Activated CD4-positive, alpha-beta memory T cell treated with anti-CD3 and anti-CD28 coated beads for 36 hours (primary cell): ENCODE measurements at regions not wholly inside any gene's neighbourhood (a gene's known extent, or its start where the extent isn't known, plus 50 kb on each side); places are given as distances from the start of the nearest gene placed in this dataset.

Experiments used
- CTCF ChIA-PET: fragments of 350-600 bp; sonication (Branson Sonifier 250); formaldehyde crosslinking; loops from one replicate; lab custom pipeline; 2021; ENCODE audit warnings: antibody characterized with exemption, inconsistent platforms; lab: Charles Lee
- POLR2A ChIA-PET: fragments of 350-600 bp; sonication (Branson Sonifier 250); formaldehyde crosslinking; loops from one replicate; lab custom pipeline; 2021; ENCODE audit warnings: antibody characterized with exemption; lab: Charles Lee
- DNase-seq: peaks from one replicate; pipeline ENCODE4 v3.0.0-alpha.2; 2020
- H3K27ac Mint-ChIP-seq: one replicate; pipeline ENCODE4 v1.8.0; 2021; ENCODE audit warnings: mixed read lengths
- H3K27me3 Mint-ChIP-seq: one replicate; pipeline ENCODE4 v1.8.0; 2021; ENCODE audit warnings: mixed read lengths
- H3K36me3 Mint-ChIP-seq: one replicate; pipeline ENCODE4 v1.8.0; 2021; ENCODE audit warnings: mixed read lengths
- H3K4me1 Mint-ChIP-seq: one replicate; pipeline ENCODE4 v1.8.0; 2021; ENCODE audit warnings: low read depth, mixed read lengths
- H3K4me3 Mint-ChIP-seq: one replicate; pipeline ENCODE4 v1.8.0; 2021; ENCODE audit warnings: mild to moderate bottlenecking, mixed read lengths
- H3K9me3 Mint-ChIP-seq: one replicate; pipeline ENCODE4 v1.8.0; 2021; ENCODE audit warnings: mixed read lengths
- intact Hi-C: fragments of 100-400 bp; cut with micrococcal nuclease; formaldehyde crosslinking; loops from one replicate; pipeline ENCODE4 v1.15.1; 2023

- ChIA-PET POLR2A (no interaction called here), CTCF (interaction anchor here (1.7 to 2.0 kb wide), 2 partner anchors 9 to 13 kb away, joined by 8 to 9 read pairs; no protein-coding TSS in a partner anchor)
- intact Hi-C loops: loop anchor here (1.0 kb wide), 2 partner anchors 87 to 143 kb away; partner anchors contain the start of gene CACUL1
- Mint-ChIP-seq H3K9me3 (no peaks in the 10 kb centered on the region), H3K27ac (no peak overlapping the region), H3K27me3 (no peaks in the 10 kb centered on the region), H3K36me3 (no peaks in the 10 kb centered on the region), H3K4me1 (peaks cover 13% of the 10 kb centered on the region), H3K4me3 (no peak overlapping the region)
- DNase-seq: no peak
Measured at GRCh38 chr10:118840776-118841468, 86.2 kb upstream of the CACUL1 start.

- no peaks in the 10 kb centered on the region for H3K36me3 Mint-ChIP-seq
- peaks cover 13% of the 10 kb centered on the region for H3K4me1 Mint-ChIP-seq
- no peaks in the 10 kb centered on the region for H3K9me3 Mint-ChIP-seq
- no peak for DNase-seq
- ChIA-PET CTCF (interaction anchor here (0.6 to 1.7 kb wide), 2 partner anchors 14 to 274 kb away, joined by 3 to 8 read pairs; no protein-coding TSS in a partner anchor), POLR2A (interaction anchor here (0.8 kb wide), 1 partner anchor 67 kb away, joined by 3 read pairs; no protein-coding TSS in a partner anchor)
- H3K4me3 Mint-ChIP-seq: no peak overlapping the region
- intact Hi-C loops: no loop called here
- H3K27me3 Mint-ChIP-seq: no peaks in the 10 kb centered on the region
- no peak overlapping the region for H3K27ac Mint-ChIP-seq
Measured at GRCh38 chr10:118841881-118842605, 87.3 kb upstream of the CACUL1 start.

DNA sequence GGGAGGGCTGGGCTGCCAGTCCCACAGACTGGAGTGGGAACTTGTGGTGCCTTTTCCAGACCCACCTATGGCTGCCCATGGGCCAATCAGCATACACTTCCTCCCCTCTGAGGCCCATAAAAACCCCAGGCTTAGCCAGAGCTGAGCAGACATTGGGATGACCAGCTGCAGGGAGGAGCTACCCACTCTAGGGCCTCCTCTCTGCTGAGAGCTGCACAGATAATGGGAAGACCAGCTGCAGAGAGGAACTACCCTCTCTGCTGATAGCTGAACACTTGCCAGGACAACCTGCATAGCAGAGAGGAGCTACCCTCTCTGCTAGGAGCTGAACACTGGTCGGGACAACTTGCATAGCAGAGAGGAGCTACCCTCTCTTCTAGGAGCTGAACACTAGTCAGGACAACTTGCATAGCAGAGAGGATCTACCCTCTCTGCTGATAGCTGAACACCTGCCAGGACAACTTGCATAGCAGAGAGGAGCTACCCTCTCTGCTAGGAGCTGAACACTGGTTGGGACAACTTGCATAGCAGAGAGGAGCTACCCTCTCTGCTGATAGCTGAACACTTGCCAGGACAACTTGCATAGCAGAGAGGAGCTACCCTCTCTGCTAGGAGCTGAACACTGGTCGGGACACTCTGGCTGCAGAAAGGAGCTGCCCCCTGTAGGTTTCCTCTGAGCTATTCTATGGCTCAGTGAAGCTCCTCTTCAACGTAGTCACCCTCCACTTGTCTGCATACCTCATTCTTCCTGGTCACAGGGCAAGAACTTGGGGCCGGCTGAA lies 88.3 kb upstream of the CACUL1 start:
- CTCF ChIA-PET: no interaction called here
- H3K9me3 Mint-ChIP-seq: no peaks in the 10 kb centered on the region
- intact Hi-C loops: no loop called here
- no peak overlapping the region for H3K4me3 Mint-ChIP-seq
- H3K4me1 Mint-ChIP-seq: peaks cover 13% of the 10 kb centered on the region
- H3K27ac Mint-ChIP-seq: no peak overlapping the region
- no peaks in the 10 kb centered on the region for H3K27me3 Mint-ChIP-seq
- POLR2A ChIA-PET: interaction anchor here (0.8 to 1.3 kb wide), 2 partner anchors 66 to 89 kb away, joined by 3 read pairs; no protein-coding TSS in a partner anchor
- no peak for DNase-seq
- H3K36me3 Mint-ChIP-seq: no peaks in the 10 kb centered on the region

DNA sequence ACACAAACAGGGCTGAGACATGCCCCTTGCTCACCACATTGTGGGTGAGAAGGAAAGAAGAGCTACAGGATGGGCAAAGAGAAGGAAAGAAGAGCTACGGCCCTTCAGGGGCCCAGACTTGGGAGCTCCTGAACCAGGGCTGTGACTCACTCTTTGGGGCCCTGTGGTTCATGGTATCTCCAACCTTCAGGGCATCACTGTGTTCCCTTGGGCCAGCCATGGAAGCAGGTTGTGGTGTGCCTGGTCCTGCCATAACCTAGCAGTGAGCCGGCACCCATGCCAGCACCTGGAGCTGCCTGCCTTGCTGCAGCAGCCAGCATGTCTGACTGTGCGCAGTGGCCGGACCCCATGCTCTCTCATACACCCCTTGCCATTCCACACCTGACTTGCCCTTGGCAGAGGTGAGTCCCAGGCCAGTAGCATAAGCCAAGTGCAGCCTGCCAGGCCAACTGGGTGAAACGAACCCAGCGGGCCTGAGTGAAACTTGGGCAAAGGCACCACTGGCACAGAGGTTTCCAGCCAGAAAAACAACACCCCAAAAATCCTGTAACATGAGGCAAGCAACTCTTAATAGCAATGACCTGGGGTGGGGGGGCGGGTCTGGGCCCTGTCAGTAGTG lies 89.0 kb upstream of the CACUL1 start:
- no peaks in the 10 kb centered on the region for H3K36me3 Mint-ChIP-seq

DNA sequence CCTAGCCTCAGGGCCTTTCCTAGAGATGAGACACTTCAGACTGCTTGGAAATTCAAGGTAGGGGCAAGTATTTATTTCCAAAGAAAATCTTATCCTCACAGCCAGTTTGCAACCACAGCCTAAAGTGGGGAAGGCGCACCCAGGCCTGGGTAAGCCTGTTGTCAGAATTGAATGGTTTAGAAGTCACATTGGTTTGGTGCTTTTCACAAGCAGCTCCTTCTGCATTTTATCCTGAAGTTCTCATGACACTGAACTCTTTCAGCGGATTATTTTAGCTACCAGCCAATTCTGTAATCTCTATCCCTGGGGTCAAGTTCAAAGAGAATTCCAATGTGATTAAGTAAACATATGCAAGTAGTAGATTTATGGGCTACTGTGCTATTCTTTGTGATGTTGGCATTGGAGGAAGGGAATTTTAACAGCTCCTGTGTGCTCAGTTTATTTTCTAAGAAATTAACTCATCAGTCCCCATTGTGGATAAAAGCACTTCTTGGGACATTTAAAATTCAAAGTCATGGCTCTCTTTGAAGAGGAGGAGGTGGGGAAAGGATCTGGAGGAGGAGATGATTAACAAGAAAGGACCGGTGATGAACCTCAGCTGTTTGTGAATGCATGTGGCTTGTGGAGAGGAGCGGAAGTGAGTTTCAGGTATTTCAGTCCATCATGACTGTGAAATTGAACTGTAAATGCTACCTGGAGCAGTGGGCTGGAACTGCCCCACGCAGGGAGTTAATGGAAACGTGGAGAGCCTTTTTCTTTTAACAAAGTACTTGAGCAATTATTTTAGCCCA lies 90.2 kb upstream of the CACUL1 start:
- peaks cover 9% of the 10 kb centered on the region for H3K4me1 Mint-ChIP-seq
- no peaks in the 10 kb centered on the region for H3K36me3 Mint-ChIP-seq
- H3K9me3 Mint-ChIP-seq: no peaks in the 10 kb centered on the region
- DNase-seq: no peak
- no peaks in the 10 kb centered on the region for H3K27me3 Mint-ChIP-seq
- intact Hi-C loops: no loop called here
- H3K4me3 Mint-ChIP-seq: no peak overlapping the region
- POLR2A ChIA-PET: no interaction called here
- CTCF ChIA-PET: no interaction called here
- no peak overlapping the region for H3K27ac Mint-ChIP-seq

More for the DNA sequence above, 89.0 kb upstream of the CACUL1 start:
- no peaks in the 10 kb centered on the region for H3K27me3 Mint-ChIP-seq
- DNase-seq: no peak
- ChIA-PET POLR2A (interaction anchor here (1.3 kb wide), 1 partner anchor 90 kb away, joined by 3 read pairs; no protein-coding TSS in a partner anchor), CTCF (no interaction called here)
- intact Hi-C loops: no loop called here
- H3K27ac Mint-ChIP-seq: no peak overlapping the region
- peaks cover 13% of the 10 kb centered on the region for H3K4me1 Mint-ChIP-seq
- no peak overlapping the region for H3K4me3 Mint-ChIP-seq
- H3K9me3 Mint-ChIP-seq: no peaks in the 10 kb centered on the region

- no peak overlapping the region for H3K27ac Mint-ChIP-seq
- no peak overlapping the region for H3K4me3 Mint-ChIP-seq
- intact Hi-C loops: no loop called here
- no peaks in the 10 kb centered on the region for H3K9me3 Mint-ChIP-seq
- H3K27me3 Mint-ChIP-seq: no peaks in the 10 kb centered on the region
- no peaks in the 10 kb centered on the region for H3K36me3 Mint-ChIP-seq
- no peak for DNase-seq
- POLR2A ChIA-PET: no interaction called here
- CTCF ChIA-PET: no interaction called here
- H3K4me1 Mint-ChIP-seq: peaks cover under 1% of the 10 kb centered on the region
Measured at GRCh38 chr10:118845776-118846175, 91.0 kb upstream of the CACUL1 start.

GRCh38 chr10:118850418-118851061 lies 95.8 kb upstream of the CACUL1 start:
- CTCF ChIA-PET: interaction anchor here (0.6 to 2.8 kb wide), 13 partner anchors 8 to 286 kb away, joined by 3 to 12 read pairs (median 4); no protein-coding TSS in a partner anchor
- intact Hi-C loops: loop anchor here (1.0 to 2.0 kb wide), 2 partner anchors 130 to 282 kb away; no protein-coding TSS in a partner anchor
- no peaks in the 10 kb centered on the region for H3K4me1 Mint-ChIP-seq

DNA sequence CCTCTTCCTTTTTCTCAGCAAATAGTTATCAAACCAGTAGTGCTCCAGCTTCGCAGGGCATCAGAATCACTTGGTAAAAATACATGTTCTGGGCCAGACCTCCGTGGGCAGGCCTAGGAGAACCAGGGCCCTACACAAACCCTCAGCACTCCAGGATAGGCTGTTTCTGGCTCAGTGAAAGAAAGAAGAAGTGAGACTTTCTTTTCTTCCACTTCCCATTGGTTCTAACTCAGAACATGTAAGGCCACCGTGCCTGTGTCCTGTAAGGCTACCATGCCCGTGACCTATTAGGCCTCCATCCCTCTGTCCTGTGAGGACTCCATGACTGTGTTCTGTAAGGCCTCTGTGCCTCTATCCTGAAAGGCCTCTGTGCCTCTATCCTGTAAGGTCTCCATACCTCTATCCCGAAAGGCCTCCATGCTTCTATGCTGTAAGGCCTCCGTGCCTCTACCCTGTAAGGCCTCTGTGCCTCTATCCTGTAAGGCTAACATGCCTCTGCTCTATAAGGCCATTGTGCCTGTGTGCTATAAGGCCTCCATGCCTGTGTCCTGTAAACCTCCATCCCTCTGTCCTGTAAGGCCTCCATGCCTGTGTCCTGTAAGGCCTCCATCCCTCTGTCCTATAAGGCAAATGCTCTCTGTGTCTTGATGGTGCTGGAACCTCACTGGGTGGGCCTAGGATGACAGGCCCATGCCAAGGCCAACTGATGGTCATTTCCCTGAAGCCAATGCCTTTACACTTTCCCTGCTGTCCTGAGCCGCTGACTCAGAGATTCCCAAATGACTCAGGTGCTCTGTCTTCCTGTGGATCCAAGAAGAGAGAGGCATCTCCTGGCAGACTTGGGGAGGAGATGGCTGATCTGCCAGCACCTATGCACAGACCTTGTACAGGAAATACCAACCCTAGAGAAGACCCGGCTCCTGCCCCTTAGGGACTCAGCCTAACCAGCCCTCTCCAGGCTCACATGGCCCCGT lies 96.6 kb upstream of the CACUL1 start:
- Mint-ChIP-seq H3K9me3 (no peaks in the 10 kb centered on the region), H3K27me3 (peaks cover 2% of the 10 kb centered on the region), H3K4me3 (no peak overlapping the region), H3K4me1 (no peaks in the 10 kb centered on the region), H3K27ac (no peak overlapping the region), H3K36me3 (no peaks in the 10 kb centered on the region)
- CTCF ChIA-PET: interaction anchor here (0.6 to 2.8 kb wide), 5 partner anchors 11 to 284 kb away, joined by 3 to 12 read pairs (median 7); no protein-coding TSS in a partner anchor
- intact Hi-C loops: loop anchor here (2.0 kb wide), 1 partner anchor 131 kb away; no protein-coding TSS in a partner anchor
- DNase-seq: no peak
- POLR2A ChIA-PET: no interaction called here

More at GRCh38 chr10:118850418-118851061, 95.8 kb upstream of the CACUL1 start:
- H3K4me3 Mint-ChIP-seq: no peak overlapping the region
- POLR2A ChIA-PET: no interaction called here
- peak; percentile 88 for DNase-seq
- no peaks in the 10 kb centered on the region for H3K36me3 Mint-ChIP-seq
- H3K27me3 Mint-ChIP-seq: peaks cover 2% of the 10 kb centered on the region
- H3K9me3 Mint-ChIP-seq: no peaks in the 10 kb centered on the region
- H3K27ac Mint-ChIP-seq: no peak overlapping the region

DNA sequence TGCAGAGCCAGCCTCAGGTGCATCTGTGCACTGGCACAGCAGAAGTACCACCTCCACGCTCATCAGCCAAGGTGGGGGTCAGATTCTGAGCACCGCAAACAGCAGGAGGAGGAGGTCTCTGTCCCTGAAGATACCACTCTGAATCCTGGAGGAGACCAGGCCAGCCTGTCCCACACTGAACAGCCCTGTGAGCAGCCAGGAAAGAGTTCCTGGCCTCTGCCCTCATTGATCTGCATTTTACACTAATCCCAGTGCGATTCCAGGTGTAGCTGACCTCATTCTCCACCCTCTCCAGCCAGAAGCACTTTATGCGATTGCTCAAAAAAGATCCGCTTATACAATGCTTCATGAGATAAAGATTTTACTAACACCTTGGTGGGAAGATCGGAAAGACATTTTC lies 99.1 kb upstream of the CACUL1 start:
- Mint-ChIP-seq H3K27ac (no peak overlapping the region), H3K4me1 (no peaks in the 10 kb centered on the region), H3K36me3 (no peaks in the 10 kb centered on the region), H3K9me3 (no peaks in the 10 kb centered on the region), H3K4me3 (no peak overlapping the region), H3K27me3 (peaks cover 2% of the 10 kb centered on the region)
- CTCF ChIA-PET: no interaction called here
- intact Hi-C loops: no loop called here
- POLR2A ChIA-PET: no interaction called here
- no peak for DNase-seq

DNA sequence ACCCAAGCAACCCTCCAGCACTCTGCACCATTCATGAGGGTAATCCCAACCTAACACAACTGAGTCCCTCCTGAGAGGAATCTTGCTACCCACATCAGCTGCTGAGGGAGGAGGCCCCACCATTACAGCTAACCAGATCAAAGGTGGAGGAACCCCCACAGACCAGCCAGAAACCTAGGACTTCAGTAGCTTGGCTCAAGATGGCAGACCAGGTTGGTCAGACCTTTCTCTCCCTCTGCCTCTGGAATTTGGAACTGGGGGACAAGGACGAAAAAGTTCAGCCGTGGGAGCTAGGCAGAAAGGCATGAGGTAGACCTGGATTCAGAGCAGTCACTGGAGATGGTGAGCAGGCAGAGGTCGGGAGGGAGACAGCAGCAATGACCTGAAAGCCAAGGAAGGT lies 101.3 kb upstream of the CACUL1 start:
- H3K4me3 Mint-ChIP-seq: no peak overlapping the region
- H3K4me1 Mint-ChIP-seq: no peaks in the 10 kb centered on the region
- H3K27ac Mint-ChIP-seq: no peak overlapping the region
- no peaks in the 10 kb centered on the region for H3K9me3 Mint-ChIP-seq
- peaks cover 2% of the 10 kb centered on the region for H3K27me3 Mint-ChIP-seq
- POLR2A ChIA-PET: no interaction called here
- intact Hi-C loops: no loop called here
- H3K36me3 Mint-ChIP-seq: no peaks in the 10 kb centered on the region
- no peak for DNase-seq
- CTCF ChIA-PET: no interaction called here
